NCI-H82 (cell line): ENCODE measurements at regions not wholly inside any gene's neighbourhood (a gene's known extent, or its start where the extent isn't known, plus 50 kb on each side); places are given as distances from the start of the nearest gene placed in this dataset.
"Not testable (repeated sequence)": the region's sequence is repeated elsewhere in the genome, so short reads cannot be mapped to it uniquely, and the experiment has no call there.

Source experiments
- DNase-seq: peaks from one replicate; lab custom pipeline; 2025; lab: John Stamatoyannopoulos, UW

- DNase-seq, result peak; percentile 47
These were observed 1588.5 kb upstream of the PIK3C3 start for GRCh38 chr18:40366521-40366920.

- DNase-seq, result peak; percentile 21
These were observed 1589.5 kb upstream of the PIK3C3 start for GRCh38 chr18:40365526-40365925.

GRCh38 chr18:40360558-40360957, 1594.5 kb upstream of the PIK3C3 start:
- DNase-seq, result no peak

DNA sequence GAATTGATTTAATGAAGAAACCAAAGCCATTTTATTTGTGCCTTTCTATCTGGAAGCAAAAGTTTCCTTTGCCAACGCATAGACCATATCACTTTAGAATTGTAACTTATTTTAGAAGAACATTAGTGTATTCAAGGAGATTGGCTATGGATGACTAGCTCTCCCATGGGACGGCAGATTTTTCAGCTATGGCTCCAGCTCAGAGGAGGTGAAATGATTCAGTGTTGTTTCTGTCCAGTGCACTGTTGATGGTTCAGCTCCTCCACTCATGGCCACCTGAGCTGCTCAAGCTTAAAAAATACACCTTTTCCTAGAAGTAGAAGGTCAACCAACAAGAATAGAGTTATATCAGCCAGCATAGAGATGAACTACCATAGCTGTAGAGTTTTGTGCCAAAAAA, 1597.5 kb upstream of the PIK3C3 start:
- DNase-seq, result no peak

DNA sequence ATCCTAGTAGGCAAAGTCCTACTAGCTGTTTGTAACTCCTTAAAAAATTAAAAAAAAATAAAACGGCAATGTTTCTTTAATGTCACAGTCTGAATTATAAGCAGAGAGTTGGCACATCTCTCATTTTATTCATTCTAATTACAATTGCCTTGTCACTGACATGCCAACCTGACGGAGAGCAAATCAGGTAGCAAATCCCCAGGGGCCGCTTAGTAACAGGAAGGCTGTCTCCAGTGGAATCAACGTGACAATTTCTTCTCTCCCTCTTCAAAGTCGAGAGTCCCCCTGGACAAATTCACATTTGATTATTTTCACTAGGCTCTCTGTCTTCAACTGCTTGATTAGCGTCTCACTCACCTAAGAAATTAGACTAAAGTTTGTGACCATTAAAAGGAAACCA, 1598.9 kb upstream of the PIK3C3 start:
- DNase-seq, result no peak

GRCh38 chr18:40355726-40356125, 1599.3 kb upstream of the PIK3C3 start:
- DNase-seq, result no peak

DNA sequence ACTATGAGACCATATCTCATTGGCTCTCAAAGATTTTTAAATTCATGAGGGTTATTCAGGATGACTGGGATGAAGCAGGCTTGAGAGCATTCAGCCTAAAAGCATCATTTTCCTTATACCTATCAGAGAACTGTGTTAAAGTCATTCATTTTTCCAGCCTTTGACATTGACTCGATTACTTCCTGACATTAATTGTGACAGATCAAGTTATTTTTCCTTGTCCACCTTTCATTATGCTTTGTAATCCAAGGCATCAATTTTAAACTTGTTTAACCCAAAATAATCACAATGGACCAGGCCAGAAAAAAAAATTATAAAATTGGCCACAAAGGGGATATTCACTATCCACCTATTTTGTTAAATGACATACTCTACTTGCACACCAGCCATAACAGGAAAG, 1606.8 kb upstream of the PIK3C3 start:
- DNase-seq, result no peak

DNA sequence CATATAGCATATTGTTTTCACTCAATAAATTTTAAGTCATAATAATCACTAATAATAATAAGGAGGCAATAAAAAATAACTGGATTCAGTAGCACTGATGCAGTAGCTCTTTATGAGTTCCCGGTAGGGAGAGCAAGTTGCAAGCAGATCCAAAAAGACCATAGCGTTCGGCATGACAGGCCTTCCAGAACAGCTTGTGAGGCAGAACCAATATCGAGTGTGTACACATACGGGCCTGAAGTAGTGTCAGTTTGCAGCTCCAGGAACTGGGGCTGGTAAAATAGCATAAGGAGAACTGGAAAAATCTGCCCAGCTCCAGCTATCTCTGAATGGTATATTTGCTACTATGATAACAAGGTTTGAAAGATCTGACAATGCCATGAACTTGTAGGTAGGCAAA, 1607.8 kb upstream of the PIK3C3 start:
- peak; percentile 34 for DNase-seq

DNA sequence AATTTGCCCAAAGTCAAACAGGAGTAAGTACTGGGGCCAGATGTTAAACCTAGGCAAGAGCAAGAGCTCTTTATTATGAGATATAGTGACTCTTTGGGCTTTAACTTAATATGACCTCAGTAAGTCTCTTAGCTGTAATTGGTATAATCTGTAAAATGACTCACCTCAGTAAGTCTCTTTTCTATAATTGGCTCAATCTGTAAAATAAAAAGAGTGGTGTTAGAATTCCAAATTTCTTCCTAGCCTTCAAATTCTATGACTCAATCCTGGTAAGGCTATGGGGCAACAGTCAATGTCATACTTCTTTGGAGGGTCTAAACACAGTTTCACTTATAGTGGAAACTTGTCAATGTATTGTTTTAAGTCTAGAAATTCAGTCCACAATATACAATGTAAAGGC, 1608.9 kb upstream of the PIK3C3 start:
- peak; percentile 83 for DNase-seq

- DNase-seq, result no peak
These were observed 1613.3 kb upstream of the PIK3C3 start for GRCh38 chr18:40341701-40342100.

DNA sequence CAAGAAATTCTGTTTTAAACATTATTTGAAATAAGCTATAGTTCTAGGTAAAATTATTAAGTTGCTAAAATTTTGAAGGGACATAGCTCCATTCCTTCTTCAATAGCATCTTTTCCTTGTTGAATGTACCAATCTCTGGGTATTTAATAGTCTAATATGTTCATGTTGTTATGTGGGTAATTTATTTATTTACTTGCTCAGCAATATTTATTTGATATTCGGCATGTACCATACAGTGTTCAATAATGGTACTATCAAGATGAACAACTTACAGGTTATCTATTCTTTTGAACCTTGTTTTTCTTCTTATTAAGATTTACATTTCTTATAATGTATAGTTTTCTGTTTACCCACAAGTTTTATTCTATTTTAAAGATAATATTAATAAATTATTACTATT, 1616.8 kb upstream of the PIK3C3 start:
- DNase-seq, result no peak

- DNase-seq, result no peak
These were observed 1628.0 kb upstream of the PIK3C3 start for GRCh38 chr18:40326985-40327384.

GRCh38 chr18:40325988-40326387, 1629.0 kb upstream of the PIK3C3 start:
- DNase-seq, result no peak

DNA sequence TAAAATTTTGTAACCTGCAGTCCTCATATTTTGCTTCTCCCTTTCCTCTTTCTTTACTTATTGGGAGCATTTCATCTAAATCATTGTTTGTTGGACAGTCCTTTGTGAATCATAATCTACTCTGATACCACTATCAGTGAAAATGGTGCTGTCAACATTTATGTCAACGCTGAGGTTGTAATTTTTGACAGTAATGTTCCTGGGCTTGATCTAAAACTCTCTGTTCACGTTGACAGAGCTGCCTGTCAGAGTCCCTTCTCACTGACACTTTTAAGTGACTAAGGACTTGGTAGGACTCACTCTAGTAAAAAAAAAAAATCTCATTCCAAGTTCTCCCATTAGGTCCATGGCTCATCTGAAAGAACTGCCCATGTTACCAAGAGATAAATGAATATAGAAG, 1640.8 kb upstream of the PIK3C3 start:
- DNase-seq, result no peak

DNA sequence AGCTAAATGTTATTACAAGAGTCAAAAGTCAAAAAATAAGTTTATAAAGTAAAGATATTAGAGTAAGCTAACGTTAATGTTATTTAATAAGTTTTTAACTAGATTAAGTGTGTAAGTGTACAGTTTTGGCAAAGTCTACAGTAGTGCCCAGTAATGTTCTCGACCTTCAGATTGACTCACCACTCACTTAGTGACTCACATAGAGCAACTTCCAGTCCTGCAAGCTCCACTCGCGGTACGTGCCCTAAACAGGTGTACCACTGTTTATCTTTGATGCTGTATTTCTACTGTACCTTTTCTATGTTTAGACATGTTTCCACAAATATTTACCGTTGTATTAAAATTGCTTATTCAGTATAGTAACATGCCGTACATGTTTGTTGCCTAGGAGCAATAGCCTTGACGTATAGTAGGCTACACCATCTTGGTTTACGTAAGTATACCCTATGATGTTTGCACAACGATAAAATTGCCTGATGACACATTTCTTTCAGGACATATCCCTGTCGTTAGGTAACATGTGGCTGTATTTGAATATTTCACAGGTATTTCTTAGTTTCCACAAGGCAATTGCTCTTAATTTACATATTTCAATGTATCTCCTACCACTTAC, 1641.9 kb upstream of the PIK3C3 start:
- no peak for DNase-seq

DNA sequence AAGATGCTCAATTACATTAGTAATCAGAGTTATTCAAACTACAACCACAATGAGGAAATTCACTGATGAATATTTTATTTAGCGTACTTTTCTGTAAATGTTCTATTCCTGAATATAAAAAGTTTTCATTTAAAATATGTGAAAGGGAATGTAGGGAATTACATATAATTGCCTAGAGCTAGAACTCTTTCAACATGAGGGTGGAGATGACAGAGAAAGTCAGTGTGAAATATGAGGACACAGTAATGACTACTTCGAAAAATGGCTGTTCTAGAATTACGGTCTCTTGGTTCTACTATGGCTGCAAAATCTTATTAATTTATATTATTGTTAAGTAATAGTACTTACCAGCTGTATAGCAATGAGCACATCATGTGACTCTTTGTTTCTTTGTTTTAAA, 1647.4 kb upstream of the PIK3C3 start:
- DNase-seq, result no peak

DNA sequence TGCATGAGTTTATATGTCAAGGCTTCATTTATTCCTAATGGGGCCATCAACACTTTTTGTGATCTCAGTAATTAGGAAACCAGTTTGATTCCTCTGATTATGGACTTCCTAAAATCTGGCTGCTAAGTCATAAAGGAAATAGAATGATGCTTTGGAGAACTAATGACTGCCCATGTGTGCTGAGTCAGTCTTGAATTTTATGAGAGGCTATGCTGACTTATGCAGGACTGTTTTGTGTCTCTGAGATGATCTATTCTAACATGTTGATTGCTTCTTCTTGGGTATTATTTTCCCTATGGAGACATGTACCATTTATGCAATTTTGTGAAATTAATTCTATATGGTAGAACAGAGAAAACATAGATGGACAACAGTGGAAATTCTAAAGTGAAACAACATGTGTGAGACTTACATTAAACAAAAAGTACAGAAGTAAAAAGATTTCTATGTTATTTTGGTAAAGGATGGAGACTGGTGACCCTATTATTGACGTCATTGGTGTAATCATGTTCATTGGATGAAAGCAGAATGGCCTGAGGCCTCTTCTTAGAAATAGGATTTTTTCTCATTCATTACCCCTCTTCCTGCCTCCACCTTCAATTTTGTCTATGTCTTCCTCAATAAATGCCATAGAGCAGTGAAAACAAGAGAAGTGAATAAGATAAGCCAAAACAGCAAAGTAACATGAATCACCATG, 1658.2 kb upstream of the PIK3C3 start:
- no peak for DNase-seq

DNA sequence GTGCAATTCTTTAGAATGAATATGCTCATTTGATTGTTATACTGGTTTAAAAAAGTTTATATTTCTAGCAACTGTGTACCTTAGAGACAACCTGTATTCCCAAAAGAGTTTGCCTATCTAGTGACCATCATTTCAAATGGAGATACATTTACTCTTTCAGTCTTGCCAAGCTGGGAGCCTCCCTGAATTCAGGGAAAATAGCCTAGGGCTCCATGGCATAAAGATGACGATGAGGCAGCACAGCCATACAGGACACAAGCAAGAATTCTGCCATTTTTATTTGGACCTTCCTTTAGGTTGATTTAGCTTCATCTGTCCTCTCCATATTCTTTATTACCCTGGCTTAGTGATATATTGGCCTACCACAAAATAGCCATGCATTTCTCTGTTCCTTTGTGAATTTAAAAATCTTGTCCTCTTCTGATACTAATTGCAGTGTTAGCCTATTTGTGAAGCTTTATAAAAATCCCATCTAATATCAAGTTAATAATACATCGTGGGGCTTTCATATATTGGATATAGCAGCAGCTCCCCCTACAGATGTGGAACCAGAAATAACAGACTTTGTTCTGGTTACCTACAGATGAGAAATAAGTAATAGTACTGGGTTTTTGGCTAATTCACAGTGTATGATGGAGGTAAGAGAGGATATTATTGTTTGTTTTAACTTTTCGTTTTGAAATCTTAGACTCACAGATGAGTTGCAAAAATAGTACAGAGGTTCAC, 1661.9 kb upstream of the PIK3C3 start:
- DNase-seq, result peak; percentile 24

DNA sequence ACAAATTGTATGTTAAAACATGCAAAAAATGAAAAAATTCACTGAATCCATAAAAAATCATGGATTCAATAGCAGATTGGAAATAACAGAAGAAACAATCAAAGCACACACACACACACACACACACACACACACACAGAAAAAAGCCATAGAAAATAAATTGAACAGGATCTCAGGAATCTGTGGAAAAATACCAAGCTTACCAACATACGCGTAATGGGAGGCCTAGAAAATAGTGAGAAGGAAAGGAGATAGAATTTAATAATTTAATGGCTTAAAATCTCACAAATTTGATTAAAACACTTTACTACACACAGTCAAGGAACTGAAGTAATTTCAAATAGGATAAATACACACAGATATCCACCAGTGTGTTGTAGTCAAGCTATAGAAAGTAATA, 1671.5 kb upstream of the PIK3C3 start:
- no peak for DNase-seq

- not testable (repeated sequence) for DNase-seq
These were observed 1673.7 kb upstream of the PIK3C3 start for GRCh38 chr18:40281356-40281755.

DNA sequence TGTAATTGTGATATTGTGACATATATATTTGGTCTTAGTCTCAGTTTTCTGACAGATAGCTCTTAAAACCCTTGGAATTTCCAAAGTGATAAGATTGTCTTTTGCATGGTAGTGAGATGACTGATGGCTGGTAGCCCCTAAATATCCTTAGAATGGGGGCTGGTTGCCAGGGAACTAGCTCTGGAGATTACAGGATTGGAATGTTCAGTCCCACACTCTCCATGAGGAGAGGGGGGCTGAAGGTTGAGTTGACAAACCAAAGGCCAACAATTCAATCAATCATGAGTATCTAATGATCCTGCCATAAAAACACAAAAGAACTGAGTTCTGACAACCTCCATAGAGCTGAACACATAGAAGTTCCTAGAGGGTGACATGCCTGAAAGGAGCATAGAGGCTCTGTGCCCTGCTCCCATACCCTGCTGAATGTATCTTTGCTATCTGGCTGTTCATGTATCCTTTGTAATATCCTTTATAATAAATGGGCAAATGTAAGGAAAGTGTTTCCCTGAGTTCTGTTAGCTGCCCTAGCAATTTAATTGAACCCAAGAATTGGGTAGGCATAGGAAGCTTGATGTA, 1680.3 kb upstream of the PIK3C3 start:
- DNase-seq, result no peak

DNA sequence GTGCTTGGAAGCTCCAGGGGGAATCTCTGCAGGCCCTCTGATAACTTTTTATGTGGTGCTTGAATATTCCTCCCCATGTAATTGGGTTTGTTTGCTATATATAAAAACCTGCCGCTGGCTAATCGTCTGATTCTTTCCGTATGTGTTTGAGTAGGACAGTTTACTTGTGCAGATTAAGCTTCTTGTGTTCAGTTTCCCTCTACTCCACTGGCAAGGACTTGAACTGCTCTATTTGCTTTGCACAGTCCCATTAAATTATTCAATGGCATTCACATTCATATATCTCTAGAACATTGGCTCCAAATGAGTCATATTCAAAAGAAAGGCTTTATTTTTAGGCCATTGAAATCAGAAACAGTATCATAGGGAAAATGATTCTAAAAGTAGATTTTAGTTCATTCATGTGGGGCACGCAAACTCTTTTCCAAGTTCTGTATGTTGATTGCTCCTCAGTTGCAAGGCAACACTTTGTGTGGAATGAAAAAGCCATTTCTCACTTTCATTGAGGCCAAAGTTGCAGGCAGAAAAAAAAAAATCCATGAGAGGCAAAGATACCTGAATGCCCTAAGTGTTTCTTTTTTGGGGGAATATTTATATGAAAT, 1682.3 kb upstream of the PIK3C3 start:
- no peak for DNase-seq
